Activated naive CD8-positive, alpha-beta T cell (primary cell): ENCODE measurements at regions not wholly inside any gene's neighbourhood (a gene's known extent, or its start where the extent isn't known, plus 50 kb on each side); places are given as distances from the start of the nearest gene placed in this dataset.

Experiments used
- H3K27ac Mint-ChIP-seq: one replicate; pipeline ENCODE4 v1.8.0; 2021; ENCODE audit warnings: mixed read lengths
- H3K27me3 Mint-ChIP-seq: one replicate; pipeline ENCODE4 v1.8.0; 2021; ENCODE audit warnings: mixed read lengths
- H3K36me3 Mint-ChIP-seq: one replicate; pipeline ENCODE4 v1.8.0; 2021; ENCODE audit warnings: mixed read lengths
- H3K4me1 Mint-ChIP-seq: one replicate; pipeline ENCODE4 v1.8.0; 2021; ENCODE audit warnings: low read depth, mixed read lengths
- H3K4me3 Mint-ChIP-seq: one replicate; pipeline ENCODE4 v1.8.0; 2021; ENCODE audit warnings: mild to moderate bottlenecking, mixed read lengths
- H3K9me3 Mint-ChIP-seq: one replicate; pipeline ENCODE4 v1.8.0; 2021; ENCODE audit warnings: low read depth, mixed read lengths

GRCh38 chr13:99896369-99897075 is 75.0 kb downstream of the ZIC5 start:
- peak overlapping the region; percentile 46 for H3K4me3 Mint-ChIP-seq
- H3K27me3 Mint-ChIP-seq: peaks cover 49% of the 10 kb centered on the region
- H3K4me1 Mint-ChIP-seq: peaks cover 6% of the 10 kb centered on the region
- no peak overlapping the region for H3K27ac Mint-ChIP-seq
- H3K36me3 Mint-ChIP-seq: peaks cover 2% of the 10 kb centered on the region
- no peaks in the 10 kb centered on the region for H3K9me3 Mint-ChIP-seq

- peaks cover 46% of the 10 kb centered on the region for H3K27me3 Mint-ChIP-seq
- no peaks in the 10 kb centered on the region for H3K9me3 Mint-ChIP-seq
- H3K27ac Mint-ChIP-seq: no peak overlapping the region
- peaks cover 6% of the 10 kb centered on the region for H3K4me1 Mint-ChIP-seq
- peak overlapping the region; percentile 80 for H3K4me3 Mint-ChIP-seq
- H3K36me3 Mint-ChIP-seq: peaks cover 2% of the 10 kb centered on the region
These were observed 75.9 kb downstream of the ZIC5 start for GRCh38 chr13:99895444-99896368.

- H3K36me3 Mint-ChIP-seq: peaks cover 2% of the 10 kb centered on the region
- H3K4me3 Mint-ChIP-seq: peak overlapping the region; percentile 80
- peaks cover 40% of the 10 kb centered on the region for H3K27me3 Mint-ChIP-seq
- peaks cover 6% of the 10 kb centered on the region for H3K4me1 Mint-ChIP-seq
- H3K9me3 Mint-ChIP-seq: no peaks in the 10 kb centered on the region
- no peak overlapping the region for H3K27ac Mint-ChIP-seq
These were observed 76.6 kb downstream of the ZIC5 start for GRCh38 chr13:99894840-99895443.

GRCh38 chr13:99894105-99894839 is 77.3 kb downstream of the ZIC5 start:
- peak overlapping the region; percentile 80 for H3K4me3 Mint-ChIP-seq
- no peak overlapping the region for H3K27ac Mint-ChIP-seq
- peaks cover 6% of the 10 kb centered on the region for H3K4me1 Mint-ChIP-seq
- no peaks in the 10 kb centered on the region for H3K9me3 Mint-ChIP-seq
- H3K36me3 Mint-ChIP-seq: peaks cover 2% of the 10 kb centered on the region
- peaks cover 39% of the 10 kb centered on the region for H3K27me3 Mint-ChIP-seq

GRCh38 chr13:99893567-99893966 is 78.0 kb downstream of the ZIC5 start:
- Mint-ChIP-seq H3K27ac (no peak overlapping the region), H3K4me1 (peaks cover 6% of the 10 kb centered on the region), H3K4me3 (no peak overlapping the region), H3K27me3 (peaks cover 31% of the 10 kb centered on the region), H3K36me3 (peaks cover 2% of the 10 kb centered on the region), H3K9me3 (no peaks in the 10 kb centered on the region)

GRCh38 chr13:99892866-99893504 is 78.6 kb downstream of the ZIC5 start:
- H3K36me3 Mint-ChIP-seq: peaks cover 2% of the 10 kb centered on the region
- peaks cover 26% of the 10 kb centered on the region for H3K27me3 Mint-ChIP-seq
- H3K9me3 Mint-ChIP-seq: no peaks in the 10 kb centered on the region
- H3K4me1 Mint-ChIP-seq: peaks cover 6% of the 10 kb centered on the region
- H3K4me3 Mint-ChIP-seq: no peak overlapping the region
- H3K27ac Mint-ChIP-seq: no peak overlapping the region

- Mint-ChIP-seq H3K4me1 (peaks cover 6% of the 10 kb centered on the region), H3K36me3 (peaks cover 2% of the 10 kb centered on the region), H3K4me3 (no peak overlapping the region), H3K27me3 (peaks cover 21% of the 10 kb centered on the region), H3K27ac (no peak overlapping the region), H3K9me3 (no peaks in the 10 kb centered on the region)
These were observed 79.4 kb downstream of the ZIC5 start for GRCh38 chr13:99892196-99892613.

- Mint-ChIP-seq H3K27me3 (no peaks in the 10 kb centered on the region), H3K27ac (no peak overlapping the region), H3K4me3 (no peak overlapping the region), H3K9me3 (no peaks in the 10 kb centered on the region), H3K36me3 (no peaks in the 10 kb centered on the region), H3K4me1 (no peaks in the 10 kb centered on the region)
These were observed 84.9 kb downstream of the ZIC5 start for GRCh38 chr13:99886706-99887105.

GRCh38 chr13:99884913-99885312 is 86.7 kb downstream of the ZIC5 start:
- no peak overlapping the region for H3K27ac Mint-ChIP-seq
- no peaks in the 10 kb centered on the region for H3K9me3 Mint-ChIP-seq
- H3K36me3 Mint-ChIP-seq: no peaks in the 10 kb centered on the region

GRCh38 chr13:99883805-99884204 is 87.8 kb downstream of the ZIC5 start:
- H3K4me1 Mint-ChIP-seq: no peaks in the 10 kb centered on the region
- H3K27me3 Mint-ChIP-seq: no peaks in the 10 kb centered on the region
- H3K27ac Mint-ChIP-seq: no peak overlapping the region
- no peak overlapping the region for H3K4me3 Mint-ChIP-seq
- no peaks in the 10 kb centered on the region for H3K36me3 Mint-ChIP-seq
- no peaks in the 10 kb centered on the region for H3K9me3 Mint-ChIP-seq

More at GRCh38 chr13:99884913-99885312, 86.7 kb downstream of the ZIC5 start:
- no peak overlapping the region for H3K4me3 Mint-ChIP-seq
- no peaks in the 10 kb centered on the region for H3K4me1 Mint-ChIP-seq
- no peaks in the 10 kb centered on the region for H3K27me3 Mint-ChIP-seq

GRCh38 chr13:99878921-99879610 is 92.5 kb downstream of the ZIC5 start:
- no peak overlapping the region for H3K27ac Mint-ChIP-seq
- H3K4me1 Mint-ChIP-seq: no peaks in the 10 kb centered on the region
- H3K9me3 Mint-ChIP-seq: no peaks in the 10 kb centered on the region
- H3K4me3 Mint-ChIP-seq: no peak overlapping the region
- no peaks in the 10 kb centered on the region for H3K27me3 Mint-ChIP-seq
- no peaks in the 10 kb centered on the region for H3K36me3 Mint-ChIP-seq

- Mint-ChIP-seq H3K27ac (no peak overlapping the region), H3K4me1 (no peaks in the 10 kb centered on the region), H3K9me3 (no peaks in the 10 kb centered on the region), H3K4me3 (no peak overlapping the region), H3K27me3 (no peaks in the 10 kb centered on the region), H3K36me3 (no peaks in the 10 kb centered on the region)
These were observed 94.9 kb downstream of the ZIC5 start for GRCh38 chr13:99876651-99877050.

- no peak overlapping the region for H3K27ac Mint-ChIP-seq
- H3K27me3 Mint-ChIP-seq: no peaks in the 10 kb centered on the region
- H3K36me3 Mint-ChIP-seq: no peaks in the 10 kb centered on the region
- H3K4me1 Mint-ChIP-seq: no peaks in the 10 kb centered on the region
- no peaks in the 10 kb centered on the region for H3K9me3 Mint-ChIP-seq
- no peak overlapping the region for H3K4me3 Mint-ChIP-seq
These were observed 96.2 kb downstream of the ZIC5 start for GRCh38 chr13:99875391-99875790.
